Ishikawa (cell line): ENCODE measurements at regions not wholly inside any gene's neighbourhood (a gene's known extent, or its start where the extent isn't known, plus 50 kb on each side); places are given as distances from the start of the nearest gene placed in this dataset.

ENCODE experiments used
- RAD21 ChIP-seq: IDR thresholded peaks from 2 replicates; pipeline ENCODE4 v1.6.1; 2012; ENCODE audit warnings: low read depth
- TAF1 ChIP-seq: IDR thresholded peaks from 2 replicates; pipeline ENCODE4 v1.6.1; 2012; ENCODE audit warnings: low read depth, mild to moderate bottlenecking

- TF ChIP-seq TAF1 (no peak), RAD21 (no peak)
Measured at GRCh38 chr16:75820672-75821071, 94.4 kb upstream of the CPHXL start.
